K562 (cell line): ENCODE measurements at regions not wholly inside any gene's neighbourhood (a gene's known extent, or its start where the extent isn't known, plus 50 kb on each side); places are given as distances from the start of the nearest gene placed in this dataset.

Source experiments
- ATAC-seq: fragments of 200-7000 bp; cut with Tn5 transposase; 3 replicates; pipeline ENCODE4 v1.9.1; 2020; ENCODE audit warnings: moderate library complexity
- BruUV-seq: library from RNA; stranded (reverse); fragments of 400-500 nt; replicated peaks from 2 replicates; lab custom pipeline; 2021; lab: Mats Ljungman, UMichigan
- CTCF ChIA-PET: fragments of 300-600 bp; formaldehyde crosslinking; extraction: SDS; loops from one replicate; lab custom pipeline; 2021; ENCODE audit warnings: low intra/inter-chr PET ratio; lab: Yijun Ruan, JAX
- POLR2A ChIA-PET: fragments of 300-600, 350-650 bp; sonication (Branson Sonifier 250); formaldehyde crosslinking; extraction: SDS; loops from one replicate; lab custom pipeline; 2021; ENCODE audit warnings: antibody characterized with exemption, inconsistent platforms; lab: Yijun Ruan, JAX
- DNase-seq, 4 experiments: peaks; one replicate each; pipeline versions ENCODE4 v3.0.0 to v3.0.0-alpha.2; 2011 to 2018; ENCODE audit warnings: low spot score in 3 of 4, mixed read lengths in 3 of 4; ENCODE audit errors: extremely low read depth in 1 of 4
- FAIRE-seq: peaks from 2 replicates; lab custom pipeline; 2011; peaks lifted over from hg19 to GRCh38; lab: Jason Lieb, UNC
- H2AFZ ChIP-seq: 2 replicates; pipeline ENCODE4 v1.6.0; 2011; ENCODE audit warnings: low read depth, low read length, control low read depth, inconsistent platforms
- H3K27ac ChIP-seq: fragments of 200-600 bp; 3 replicates; pipeline ENCODE4 v1.8.0; 2011; ENCODE audit warnings: low read depth, mild to moderate bottlenecking, control low read depth, inconsistent platforms, low read length, moderate library complexity, mixed read lengths; ENCODE audit errors: extremely low read depth
- H3K27me3 ChIP-seq, 2 experiments: fragments of 300-600 bp in 1 of 2; 2 replicates in 1 of 2; 3 replicates in 1 of 2; pipeline versions ENCODE4 v1.6.0 to v1.8.0; 2011; ENCODE audit warnings: inconsistent platforms in 2 of 2, low read length in 2 of 2, mild to moderate bottlenecking in 1 of 2, mixed read lengths in 1 of 2, moderate library complexity in 1 of 2; ENCODE audit not compliant: control insufficient read depth in 2 of 2, insufficient read depth in 2 of 2
- H3K36me3 ChIP-seq: fragments of 300-600 bp; 3 replicates; pipeline ENCODE4 v1.8.0; 2011; ENCODE audit warnings: mild to moderate bottlenecking, low read length, inconsistent platforms; ENCODE audit not compliant: control insufficient read depth, insufficient read depth
- H3K4me1 ChIP-seq, 2 experiments: fragments of 200-600 bp in 1 of 2; replicated peaks in 1 of 2; 2 replicates in 1 of 2; 3 replicates in 1 of 2; pipeline versions ENCODE4 v1.5.1 to v1.8.0; 2011; ENCODE audit warnings: inconsistent platforms in 2 of 2, low read length in 2 of 2, mild to moderate bottlenecking in 1 of 2, mixed read lengths in 1 of 2, moderate library complexity in 1 of 2; ENCODE audit not compliant: control insufficient read depth in 2 of 2, insufficient read depth in 2 of 2
- H3K4me2 ChIP-seq: 2 replicates; pipeline ENCODE4 v1.6.1; 2011; ENCODE audit warnings: low read length, control low read depth, inconsistent platforms, mixed read lengths; ENCODE audit not compliant: insufficient read depth
- H3K4me3 ChIP-seq: fragments of 200-600 bp; sonication (generic), shearing (Covaris generic); 2 replicates; pipeline ENCODE4 v1.5.1; 2016; ENCODE audit warnings: control low read depth, inconsistent platforms
- H3K79me2 ChIP-seq: fragments of 200-600 bp; 3 replicates; pipeline ENCODE4 v1.8.0; 2011; ENCODE audit warnings: low read length, inconsistent platforms; ENCODE audit not compliant: control insufficient read depth, insufficient read depth
- H3K9ac ChIP-seq, 2 experiments: 2 replicates each; pipeline versions ENCODE4 v1.6.0 to v1.6.1; 2011; ENCODE audit warnings: low read depth in 2 of 2, low read length in 2 of 2, control low read depth in 1 of 2, inconsistent platforms in 1 of 2, mild to moderate bottlenecking in 1 of 2, mixed read lengths in 1 of 2; ENCODE audit not compliant: insufficient read depth in 1 of 2
- H3K9me1 ChIP-seq: one replicate; pipeline ENCODE4 v1.6.0; 2011; ENCODE audit warnings: inconsistent platforms, mild to moderate bottlenecking, low read length, moderate library complexity; ENCODE audit not compliant: control insufficient read depth, insufficient read depth
- H3K9me3 ChIP-seq: replicated peaks from 2 replicates; pipeline ENCODE4 v1.5.1; 2011; ENCODE audit warnings: low read depth, low read length, inconsistent platforms; ENCODE audit not compliant: control insufficient read depth, insufficient read depth
- H4K20me1 ChIP-seq: replicated peaks from 2 replicates; pipeline ENCODE4 v1.6.1; 2011; ENCODE audit warnings: low read length, inconsistent platforms, mixed read lengths; ENCODE audit not compliant: control insufficient read depth, insufficient read depth
- BRD4 ChIP-seq: fragments of 200-600 bp; sonication (generic); IDR thresholded peaks from 2 replicates; pipeline ENCODE4 v1.6.1; 2017; ENCODE audit warnings: inconsistent platforms
- C11orf30 ChIP-seq: fragments of 450-650 bp; IDR thresholded peaks from 2 replicates; pipeline ENCODE4 v1.6.1; 2016; ENCODE audit warnings: low read depth, mild to moderate bottlenecking
- PHB ChIP-seq: fragments of 250-450 bp; sonication (Bioruptor Pico); IDR thresholded peaks from 2 replicates; pipeline ENCODE4 v1.5.0; 2021
- POLR2H ChIP-seq: IDR thresholded peaks from 2 replicates; pipeline ENCODE4 v1.6.1; 2016; ENCODE audit warnings: missing genetic modification characterization, low read depth, mild to moderate bottlenecking, control low read depth, missing compliant biosample characterization, moderate library complexity
- TFAM ChIP-seq: fragments of 250-450 bp; sonication (Bioruptor Pico); conservative IDR thresholded peaks from 2 replicates; pipeline ENCODE4 v1.5.0; 2021; ENCODE audit warnings: mild to moderate bottlenecking, moderate library complexity
- TRIM28 ChIP-seq: fragments of 450-650 bp; IDR thresholded peaks from 2 replicates; pipeline ENCODE4 v1.6.1; 2017
- WHSC1 ChIP-seq: IDR thresholded peaks from one replicate; pipeline ENCODE4 v1.6.1; 2012; ENCODE audit warnings: low read length, control low read depth, inconsistent platforms
- ZNF354B ChIP-seq: fragments of 250-450 bp; sonication (Bioruptor Pico); IDR thresholded peaks from 2 replicates; pipeline ENCODE4 v1.4.0; 2020
- WGBS: fragments of 100-300 bp; shearing (Covaris generic); methylation state at CpG from one replicate; pipeline ENCODE4 v1.1.6; 2016; ENCODE audit warnings: low coverage, mixed read lengths; ENCODE audit not compliant: insufficient coverage; ENCODE audit errors: missing lambda C conversion rate; 5-methylcytosine and 5-hydroxymethylcytosine counted together
- in situ Hi-C: fragments of 300-500 bp; cut with MboI; formaldehyde crosslinking; loops from 4 replicates; pipeline ENCODE4 v1.15.0; 2018; ENCODE audit warnings: inconsistent platforms, mixed read lengths
- intact Hi-C: fragments of 100-400 bp; cut with micrococcal nuclease; formaldehyde crosslinking; loops from 2 replicates; pipeline ENCODE4 v1.14.2; 2022
- TF ChIP-seq, protein P1 (sequence below): fragments of 450-650 bp; conservative IDR thresholded peaks from 2 replicates; pipeline ENCODE4 v1.6.1; 2016; ENCODE audit warnings: missing genetic modification characterization, low read depth, mild to moderate bottlenecking, missing compliant biosample characterization, moderate library complexity
- TF ChIP-seq, protein P2 (sequence below): conservative IDR thresholded peaks from 2 replicates; pipeline ENCODE4 v1.6.1; 2011; ENCODE audit warnings: low read depth, mild to moderate bottlenecking, low read length; ENCODE audit not compliant: control insufficient read depth
- TF ChIP-seq, protein P3 (sequence below), 3 experiments: fragments of 200-800 bp in 1 of 3; fragments of 250-450 bp in 1 of 3; fragments of 450-650 bp in 1 of 3; sonication (Bioruptor Pico) in 1 of 3; sonication (Bioruptor generic) in 1 of 3; formaldehyde crosslinking in 1 of 3; IDR thresholded peaks; 2 replicates each; pipeline versions ENCODE4 v1.6.1 to v1.8.0; 2016 to 2022; ENCODE audit warnings: mild to moderate bottlenecking in 2 of 3, missing genetic modification characterization in 2 of 3, missing compliant biosample characterization in 1 of 3, moderate library complexity in 1 of 3
- TF ChIP-seq, protein P4 (sequence below), 2 experiments: fragments of 450-650 bp; conservative IDR thresholded peaks; 2 replicates each; pipeline ENCODE4 v1.6.1; 2017; ENCODE audit warnings: mild to moderate bottlenecking in 2 of 2, moderate library complexity in 2 of 2

DNA sequence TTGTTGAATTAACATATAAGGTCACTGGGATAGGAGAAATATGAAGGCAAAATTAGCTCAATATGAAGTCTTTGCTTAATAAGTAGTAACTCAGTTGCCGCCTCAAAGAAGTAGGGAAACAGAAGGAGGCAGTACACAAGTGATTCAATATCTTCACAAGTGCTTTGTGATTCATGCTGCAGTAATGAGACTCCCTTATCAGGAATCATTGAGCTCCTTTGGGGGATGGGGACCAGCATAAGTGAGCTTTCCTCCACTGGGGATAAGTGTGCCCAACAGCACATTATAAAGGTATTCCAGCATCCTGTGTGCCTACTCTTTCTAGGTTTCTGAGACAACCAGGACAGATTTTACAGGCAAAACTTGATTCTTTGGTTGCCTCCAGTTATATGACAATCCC is 323.4 kb upstream of the UBE2E3 start:
- ChIA-PET POLR2A (interaction anchor here (0.7 kb wide), 1 partner anchor 1061 kb away, joined by 5 read pairs; no protein-coding TSS in a partner anchor), CTCF (no interaction called here)
- Histone ChIP-seq H3K36me3 (no peaks in the 10 kb centered on the region), H3K4me2 (no peak overlapping the region), H3K4me1 (no peaks in the 10 kb centered on the region), H3K27me3 (no peaks in the 10 kb centered on the region), H3K79me2 (no peaks in the 10 kb centered on the region), H3K27ac (no peak overlapping the region), H3K9me3 (peaks cover 2% of the 10 kb centered on the region; the same call in 1 of the 2 replicates)
- DNase-seq: no peak
- ATAC-seq: no peak
- in situ Hi-C loops: no loop called here
- WGBS: 0% methylated on average over 1 of the region's 1 CpG
- BruUV-seq: no TSS peak
- intact Hi-C loops: no loop called here
- TF ChIP-seq TFAM (CRISPR knock-in tag) (no peak), POLR2H (tag) (no peak), ZNF354B (CRISPR knock-in tag) (no peak), BRD4 (no peak), C11orf30 (no peak), WHSC1 (no peak), TRIM28 (no peak), PHB (CRISPR knock-in tag) (no peak)
- TF ChIP-seq, protein P1, sequence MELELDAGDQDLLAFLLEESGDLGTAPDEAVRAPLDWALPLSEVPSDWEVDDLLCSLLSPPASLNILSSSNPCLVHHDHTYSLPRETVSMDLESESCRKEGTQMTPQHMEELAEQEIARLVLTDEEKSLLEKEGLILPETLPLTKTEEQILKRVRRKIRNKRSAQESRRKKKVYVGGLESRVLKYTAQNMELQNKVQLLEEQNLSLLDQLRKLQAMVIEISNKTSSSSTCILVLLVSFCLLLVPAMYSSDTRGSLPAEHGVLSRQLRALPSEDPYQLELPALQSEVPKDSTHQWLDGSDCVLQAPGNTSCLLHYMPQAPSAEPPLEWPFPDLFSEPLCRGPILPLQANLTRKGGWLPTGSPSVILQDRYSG: no peak
- TF ChIP-seq, protein P2, sequence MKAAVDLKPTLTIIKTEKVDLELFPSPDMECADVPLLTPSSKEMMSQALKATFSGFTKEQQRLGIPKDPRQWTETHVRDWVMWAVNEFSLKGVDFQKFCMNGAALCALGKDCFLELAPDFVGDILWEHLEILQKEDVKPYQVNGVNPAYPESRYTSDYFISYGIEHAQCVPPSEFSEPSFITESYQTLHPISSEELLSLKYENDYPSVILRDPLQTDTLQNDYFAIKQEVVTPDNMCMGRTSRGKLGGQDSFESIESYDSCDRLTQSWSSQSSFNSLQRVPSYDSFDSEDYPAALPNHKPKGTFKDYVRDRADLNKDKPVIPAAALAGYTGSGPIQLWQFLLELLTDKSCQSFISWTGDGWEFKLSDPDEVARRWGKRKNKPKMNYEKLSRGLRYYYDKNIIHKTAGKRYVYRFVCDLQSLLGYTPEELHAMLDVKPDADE: no peak
- TF ChIP-seq, protein P3, sequence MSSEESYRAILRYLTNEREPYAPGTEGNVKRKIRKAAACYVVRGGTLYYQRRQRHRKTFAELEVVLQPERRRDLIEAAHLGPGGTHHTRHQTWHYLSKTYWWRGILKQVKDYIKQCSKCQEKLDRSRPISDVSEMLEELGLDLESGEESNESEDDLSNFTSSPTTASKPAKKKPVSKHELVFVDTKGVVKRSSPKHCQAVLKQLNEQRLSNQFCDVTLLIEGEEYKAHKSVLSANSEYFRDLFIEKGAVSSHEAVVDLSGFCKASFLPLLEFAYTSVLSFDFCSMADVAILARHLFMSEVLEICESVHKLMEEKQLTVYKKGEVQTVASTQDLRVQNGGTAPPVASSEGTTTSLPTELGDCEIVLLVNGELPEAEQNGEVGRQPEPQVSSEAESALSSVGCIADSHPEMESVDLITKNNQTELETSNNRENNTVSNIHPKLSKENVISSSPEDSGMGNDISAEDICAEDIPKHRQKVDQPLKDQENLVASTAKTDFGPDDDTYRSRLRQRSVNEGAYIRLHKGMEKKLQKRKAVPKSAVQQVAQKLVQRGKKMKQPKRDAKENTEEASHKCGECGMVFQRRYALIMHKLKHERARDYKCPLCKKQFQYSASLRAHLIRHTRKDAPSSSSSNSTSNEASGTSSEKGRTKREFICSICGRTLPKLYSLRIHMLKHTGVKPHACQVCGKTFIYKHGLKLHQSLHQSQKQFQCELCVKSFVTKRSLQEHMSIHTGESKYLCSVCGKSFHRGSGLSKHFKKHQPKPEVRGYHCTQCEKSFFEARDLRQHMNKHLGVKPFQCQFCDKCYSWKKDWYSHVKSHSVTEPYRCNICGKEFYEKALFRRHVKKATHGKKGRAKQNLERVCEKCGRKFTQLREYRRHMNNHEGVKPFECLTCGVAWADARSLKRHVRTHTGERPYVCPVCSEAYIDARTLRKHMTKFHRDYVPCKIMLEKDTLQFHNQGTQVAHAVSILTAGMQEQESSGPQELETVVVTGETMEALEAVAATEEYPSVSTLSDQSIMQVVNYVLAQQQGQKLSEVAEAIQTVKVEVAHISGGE (CRISPR knock-in tag; IDR thresholded peaks at IDR 0.05): no peak
- TF ChIP-seq, protein P4, sequence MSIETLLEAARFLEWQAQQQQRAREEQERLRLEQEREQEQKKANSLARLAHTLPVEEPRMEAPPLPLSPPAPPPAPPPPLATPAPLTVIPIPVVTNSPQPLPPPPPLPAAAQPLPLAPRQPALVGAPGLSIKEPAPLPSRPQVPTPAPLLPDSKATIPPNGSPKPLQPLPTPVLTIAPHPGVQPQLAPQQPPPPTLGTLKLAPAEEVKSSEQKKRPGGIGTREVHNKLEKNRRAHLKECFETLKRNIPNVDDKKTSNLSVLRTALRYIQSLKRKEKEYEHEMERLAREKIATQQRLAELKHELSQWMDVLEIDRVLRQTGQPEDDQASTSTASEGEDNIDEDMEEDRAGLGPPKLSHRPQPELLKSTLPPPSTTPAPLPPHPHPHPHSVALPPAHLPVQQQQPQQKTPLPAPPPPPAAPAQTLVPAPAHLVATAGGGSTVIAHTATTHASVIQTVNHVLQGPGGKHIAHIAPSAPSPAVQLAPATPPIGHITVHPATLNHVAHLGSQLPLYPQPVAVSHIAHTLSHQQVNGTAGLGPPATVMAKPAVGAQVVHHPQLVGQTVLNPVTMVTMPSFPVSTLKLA (conservative IDR thresholded peaks at IDR 0.05): no peak
- TF ChIP-seq, all 486 proteins: peak for 0
- H3K9ac ChIP-seq: no peak overlapping the region
- FAIRE-seq: no peak
- no peak overlapping the region for H3K4me3 ChIP-seq
- no peaks in the 10 kb centered on the region for H4K20me1 ChIP-seq
- H3K9me1 ChIP-seq: no peaks in the 10 kb centered on the region
- no peak overlapping the region for H2AFZ ChIP-seq
